SK-N-SH treated with all-trans-retinoic acid at 6 μM for 48 hours (cell line): ENCODE measurements at regions not wholly inside any gene's neighbourhood (a gene's known extent, or its start where the extent isn't known, plus 50 kb on each side); places are given as distances from the start of the nearest gene placed in this dataset.

Experiments used
- ATAC-seq: fragments of 200-7000 bp; cut with Tn5 transposase; 3 replicates; pipeline ENCODE4 v1.9.1; 2020; ENCODE audit warnings: mild to moderate bottlenecking, moderate library complexity
- ARNTL ChIP-seq: fragments of 450-650 bp; formaldehyde crosslinking; IDR thresholded peaks from 2 replicates; pipeline ENCODE4 v1.5.0; 2020; ENCODE audit warnings: low read depth, mild to moderate bottlenecking, moderate library complexity, borderline replicate concordance
- BACH2 ChIP-seq: fragments of 250-450 bp; sonication (Bioruptor Pico); IDR thresholded peaks from 2 replicates; pipeline ENCODE4 v1.9.0; 2021; ENCODE audit warnings: mild to moderate bottlenecking, borderline replicate concordance
- CSDC2 ChIP-seq: fragments of 250-450 bp; sonication (Bioruptor Pico); IDR thresholded peaks from 2 replicates; pipeline ENCODE4 v1.5.0; 2020; ENCODE audit warnings: mild to moderate bottlenecking, moderate library complexity
- ESRRG ChIP-seq: fragments of 250-450 bp; sonication (Bioruptor Pico); IDR thresholded peaks from 2 replicates; pipeline ENCODE4 v1.6.1; 2021; ENCODE audit warnings: mild to moderate bottlenecking
- GLIS3 ChIP-seq: fragments of 250-450 bp; sonication (Bioruptor Pico); IDR thresholded peaks from 2 replicates; pipeline ENCODE4 v1.5.0; 2020; ENCODE audit warnings: mild to moderate bottlenecking, moderate library complexity
- ISL1 ChIP-seq: fragments of 250-450 bp; sonication (Bioruptor Pico); IDR thresholded peaks from 2 replicates; pipeline ENCODE4 v2.1.2; 2022; ENCODE audit warnings: mild to moderate bottlenecking, moderate library complexity
- OSR1 ChIP-seq: fragments of 250-450 bp; sonication (Bioruptor Pico); IDR thresholded peaks from 2 replicates; pipeline ENCODE4 v1.8.0; 2022; ENCODE audit warnings: moderate library complexity, mild to moderate bottlenecking, inconsistent platforms
- POU6F1 ChIP-seq: fragments of 250-450 bp; sonication (Bioruptor Pico); IDR thresholded peaks from 2 replicates; pipeline ENCODE4 v1.8.0; 2021; ENCODE audit warnings: low read depth, mild to moderate bottlenecking, moderate library complexity, borderline replicate concordance
- PPARA ChIP-seq: fragments of 250-450 bp; sonication (Bioruptor Pico); IDR thresholded peaks from 2 replicates; pipeline ENCODE4 v1.5.0; 2020; ENCODE audit warnings: mild to moderate bottlenecking, borderline replicate concordance
- RARB ChIP-seq: fragments of 250-450 bp; sonication (Bioruptor Pico); IDR thresholded peaks from 2 replicates; pipeline ENCODE4 v1.8.0; 2021; ENCODE audit warnings: mild to moderate bottlenecking, moderate library complexity
- SNAI2 ChIP-seq: fragments of 250-450 bp; sonication (Bioruptor Pico); IDR thresholded peaks from 2 replicates; pipeline ENCODE4 v1.5.0; 2020; ENCODE audit warnings: mild to moderate bottlenecking, moderate library complexity
- TCF4 ChIP-seq: fragments of 250-450 bp; sonication (Bioruptor Pico); IDR thresholded peaks from 2 replicates; pipeline ENCODE4 v1.8.0; 2021; ENCODE audit warnings: mild to moderate bottlenecking, moderate library complexity, borderline replicate concordance
- TSHZ2 ChIP-seq: fragments of 250-450 bp; sonication (Bioruptor Pico); IDR thresholded peaks from 2 replicates; pipeline ENCODE4 v1.5.0; 2020; ENCODE audit warnings: mild to moderate bottlenecking, moderate library complexity
- ZC3H10 ChIP-seq: fragments of 250-450 bp; sonication (Bioruptor Pico); IDR thresholded peaks from 2 replicates; pipeline ENCODE4 v1.5.1; 2021; ENCODE audit warnings: mild to moderate bottlenecking, moderate library complexity
- ZFP3 ChIP-seq: fragments of 250-450 bp; sonication (Bioruptor Pico); IDR thresholded peaks from 2 replicates; pipeline ENCODE4 v1.5.0; 2020; ENCODE audit warnings: mild to moderate bottlenecking, moderate library complexity
- ZFP30 ChIP-seq: fragments of 450-650 bp; formaldehyde crosslinking; IDR thresholded peaks from 2 replicates; pipeline ENCODE4 v1.5.0; 2022; ENCODE audit warnings: mild to moderate bottlenecking, moderate library complexity
- ZNF565 ChIP-seq: fragments of 450-650 bp; formaldehyde crosslinking; conservative IDR thresholded peaks from 2 replicates; pipeline ENCODE4 v1.5.0; 2020; ENCODE audit warnings: low read depth, mild to moderate bottlenecking, moderate library complexity
- ZNF70 ChIP-seq: fragments of 450-650 bp; formaldehyde crosslinking; IDR thresholded peaks from 2 replicates; pipeline ENCODE4 v1.5.0; 2020; ENCODE audit warnings: mild to moderate bottlenecking, moderate library complexity
- ZNF8 ChIP-seq: fragments of 450-650 bp; formaldehyde crosslinking; IDR thresholded peaks from 2 replicates; pipeline ENCODE4 v1.5.0; 2020; ENCODE audit warnings: mild to moderate bottlenecking, moderate library complexity
- TF ChIP-seq, protein P1 (sequence below): fragments of 250-450 bp; sonication (Bioruptor Pico); IDR thresholded peaks from 2 replicates; pipeline ENCODE4 v1.8.0; 2020; ENCODE audit warnings: mild to moderate bottlenecking, moderate library complexity, borderline replicate concordance
- TF ChIP-seq, protein P2 (sequence below): fragments of 250-450 bp; sonication (Bioruptor Pico); IDR thresholded peaks from 2 replicates; pipeline ENCODE4 v1.5.1; 2021; ENCODE audit warnings: mild to moderate bottlenecking, moderate library complexity
- TF ChIP-seq, protein P3 (sequence below): fragments of 250-450 bp; sonication (Bioruptor Pico); IDR thresholded peaks from 2 replicates; pipeline ENCODE4 v1.5.1; 2020; ENCODE audit warnings: low read depth, mild to moderate bottlenecking, moderate library complexity

GRCh38 chrX:139086246-139086645 is 374.7 kb upstream of the FGF13 start:
- no peak for ATAC-seq
- TF ChIP-seq ZNF565 (CRISPR knock-in tag) (no peak), TSHZ2 (CRISPR knock-in tag) (no peak), TCF4 (no peak), ESRRG (no peak), ZFP30 (CRISPR knock-in tag) (no peak), ZNF70 (no peak), OSR1 (CRISPR knock-in tag) (no peak), ZNF8 (CRISPR knock-in tag) (no peak), POU6F1 (CRISPR knock-in tag) (no peak), BACH2 (CRISPR knock-in tag) (no peak), PPARA (CRISPR knock-in tag) (no peak)
- TF ChIP-seq, protein P1, sequence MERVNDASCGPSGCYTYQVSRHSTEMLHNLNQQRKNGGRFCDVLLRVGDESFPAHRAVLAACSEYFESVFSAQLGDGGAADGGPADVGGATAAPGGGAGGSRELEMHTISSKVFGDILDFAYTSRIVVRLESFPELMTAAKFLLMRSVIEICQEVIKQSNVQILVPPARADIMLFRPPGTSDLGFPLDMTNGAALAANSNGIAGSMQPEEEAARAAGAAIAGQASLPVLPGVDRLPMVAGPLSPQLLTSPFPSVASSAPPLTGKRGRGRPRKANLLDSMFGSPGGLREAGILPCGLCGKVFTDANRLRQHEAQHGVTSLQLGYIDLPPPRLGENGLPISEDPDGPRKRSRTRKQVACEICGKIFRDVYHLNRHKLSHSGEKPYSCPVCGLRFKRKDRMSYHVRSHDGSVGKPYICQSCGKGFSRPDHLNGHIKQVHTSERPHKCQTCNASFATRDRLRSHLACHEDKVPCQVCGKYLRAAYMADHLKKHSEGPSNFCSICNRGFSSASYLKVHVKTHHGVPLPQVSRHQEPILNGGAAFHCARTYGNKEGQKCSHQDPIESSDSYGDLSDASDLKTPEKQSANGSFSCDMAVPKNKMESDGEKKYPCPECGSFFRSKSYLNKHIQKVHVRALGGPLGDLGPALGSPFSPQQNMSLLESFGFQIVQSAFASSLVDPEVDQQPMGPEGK: no peak
- TF ChIP-seq, protein P2, sequence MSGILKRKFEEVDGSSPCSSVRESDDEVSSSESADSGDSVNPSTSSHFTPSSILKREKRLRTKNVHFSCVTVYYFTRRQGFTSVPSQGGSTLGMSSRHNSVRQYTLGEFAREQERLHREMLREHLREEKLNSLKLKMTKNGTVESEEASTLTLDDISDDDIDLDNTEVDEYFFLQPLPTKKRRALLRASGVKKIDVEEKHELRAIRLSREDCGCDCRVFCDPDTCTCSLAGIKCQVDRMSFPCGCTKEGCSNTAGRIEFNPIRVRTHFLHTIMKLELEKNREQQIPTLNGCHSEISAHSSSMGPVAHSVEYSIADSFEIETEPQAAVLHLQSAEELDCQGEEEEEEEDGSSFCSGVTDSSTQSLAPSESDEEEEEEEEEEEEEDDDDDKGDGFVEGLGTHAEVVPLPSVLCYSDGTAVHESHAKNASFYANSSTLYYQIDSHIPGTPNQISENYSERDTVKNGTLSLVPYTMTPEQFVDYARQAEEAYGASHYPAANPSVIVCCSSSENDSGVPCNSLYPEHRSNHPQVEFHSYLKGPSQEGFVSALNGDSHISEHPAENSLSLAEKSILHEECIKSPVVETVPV (CRISPR knock-in tag): no peak
- TF ChIP-seq, all 23 proteins: peak for 0

DNA sequence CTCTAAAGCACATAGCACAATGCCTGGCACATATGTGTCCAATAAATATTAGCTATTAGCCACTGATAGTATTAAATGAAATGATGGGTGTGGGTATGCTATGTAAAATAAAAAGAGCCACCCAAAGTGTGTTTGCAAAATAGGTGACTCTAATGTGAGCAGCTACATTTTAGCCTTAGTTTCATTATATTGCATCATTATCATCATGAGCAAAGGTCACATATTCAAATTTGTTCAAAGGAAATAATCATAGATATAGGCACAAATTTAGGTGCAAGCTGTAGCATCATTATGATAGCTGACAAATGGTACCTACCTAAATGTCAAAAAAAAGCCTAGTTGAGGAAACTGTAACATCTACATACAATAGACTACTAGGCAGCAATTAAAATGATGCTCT is 373.9 kb upstream of the FGF13 start:
- ATAC-seq: no peak

More for the DNA sequence above, 373.9 kb upstream of the FGF13 start:
- TF ChIP-seq, protein P3, sequence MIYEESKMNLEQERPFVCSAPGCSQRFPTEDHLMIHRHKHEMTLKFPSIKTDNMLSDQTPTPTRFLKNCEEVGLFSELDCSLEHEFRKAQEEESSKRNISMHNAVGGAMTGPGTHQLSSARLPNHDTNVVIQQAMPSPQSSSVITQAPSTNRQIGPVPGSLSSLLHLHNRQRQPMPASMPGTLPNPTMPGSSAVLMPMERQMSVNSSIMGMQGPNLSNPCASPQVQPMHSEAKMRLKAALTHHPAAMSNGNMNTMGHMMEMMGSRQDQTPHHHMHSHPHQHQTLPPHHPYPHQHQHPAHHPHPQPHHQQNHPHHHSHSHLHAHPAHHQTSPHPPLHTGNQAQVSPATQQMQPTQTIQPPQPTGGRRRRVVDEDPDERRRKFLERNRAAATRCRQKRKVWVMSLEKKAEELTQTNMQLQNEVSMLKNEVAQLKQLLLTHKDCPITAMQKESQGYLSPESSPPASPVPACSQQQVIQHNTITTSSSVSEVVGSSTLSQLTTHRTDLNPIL (CRISPR knock-in tag): no peak
- TF ChIP-seq ESRRG (no peak), ZNF70 (no peak), POU6F1 (CRISPR knock-in tag) (no peak), ZFP3 (CRISPR knock-in tag) (no peak), SNAI2 (no peak), RARB (CRISPR knock-in tag) (no peak), ZC3H10 (CRISPR knock-in tag) (no peak), ISL1 (CRISPR knock-in tag) (no peak), ZNF565 (CRISPR knock-in tag) (no peak), BACH2 (CRISPR knock-in tag) (no peak), TCF4 (no peak), OSR1 (CRISPR knock-in tag) (no peak), PPARA (CRISPR knock-in tag) (no peak), CSDC2 (CRISPR knock-in tag) (no peak), ZNF8 (CRISPR knock-in tag) (no peak), GLIS3 (CRISPR knock-in tag) (no peak), ZFP30 (CRISPR knock-in tag) (no peak), ARNTL (CRISPR knock-in tag) (no peak)
- TF ChIP-seq, protein P2 (CRISPR knock-in tag): no peak
